ENCODE measurements at regions not wholly inside any gene's neighbourhood (a gene's known extent, or its start where the extent isn't known, plus 50 kb on each side); places are given as distances from the start of the nearest gene placed in this dataset.

- TF ChIP-seq YY1 (IDR thresholded peaks at IDR 0.05; ENCODE audit: insufficient read depth, insufficient read length) (no peak), SUZ12 (IDR thresholded peaks at IDR 0.05; ENCODE audit: extremely low read depth, insufficient read depth, insufficient read length) (no peak)
These were observed 577.5 kb upstream of the CBLB start for GRCh38 chr3:106446271-106446670.
